Transverse colon (tissue), 4 donors: ENCODE measurements at regions not wholly inside any gene's neighbourhood (a gene's known extent, or its start where the extent isn't known, plus 50 kb on each side); places are given as distances from the start of the nearest gene placed in this dataset.

Experiments
- EP300 ChIP-seq: sonication (generic); formaldehyde crosslinking; IDR thresholded peaks from one replicate; pipeline ENCODE4 v1.6.1; 2017; ENCODE audit warnings: antibody characterized with exemption, low read depth
- POLR2A ChIP-seq: fragments of 450-650 bp; IDR thresholded peaks from one replicate; pipeline ENCODE4 v1.6.1; 2016; ENCODE audit warnings: antibody characterized with exemption, mild to moderate bottlenecking, moderate library complexity
- POLR2AphosphoS5 ChIP-seq, 3 donors: sonication (generic); formaldehyde crosslinking; IDR thresholded peaks; one replicate each; pipeline ENCODE4 v1.6.1; 2016; ENCODE audit warnings: antibody characterized with exemption in 3 of 3
- TF ChIP-seq, protein P1 (sequence below), 5 experiments: fragments of 200-600 bp in 3 of 5; fragments of 450-650 bp in 2 of 5; sonication (generic) in 3 of 5; IDR thresholded peaks; 1 replicate in 2 of 5; 2 replicates in 3 of 5; pipeline ENCODE4 v1.5.1; 2016 to 2017; ENCODE audit warnings: antibody characterized with exemption in 5 of 5, inconsistent platforms in 3 of 5, mild to moderate bottlenecking in 2 of 5, moderate library complexity in 1 of 5

DNA sequence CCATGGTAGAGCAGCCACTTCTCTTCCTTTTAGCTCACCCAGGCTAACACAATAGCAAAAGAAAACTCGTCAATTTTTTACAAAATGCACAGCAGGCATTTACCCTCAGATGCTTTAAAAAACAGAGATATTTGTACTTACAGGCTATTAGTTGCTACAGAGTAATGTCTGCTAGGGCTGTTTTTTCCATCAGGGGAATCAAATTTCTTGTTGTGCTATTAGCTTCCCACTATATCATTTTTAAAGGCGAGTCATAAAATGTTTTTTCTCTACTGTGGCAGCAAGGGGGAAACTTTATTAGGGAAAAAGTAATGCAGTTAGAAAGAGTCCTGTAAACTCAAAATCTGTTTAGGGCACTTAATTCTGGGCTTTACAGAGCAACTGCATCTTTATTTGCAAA is 277.9 kb upstream of the THSD7B start:
- TF ChIP-seq, protein P1, sequence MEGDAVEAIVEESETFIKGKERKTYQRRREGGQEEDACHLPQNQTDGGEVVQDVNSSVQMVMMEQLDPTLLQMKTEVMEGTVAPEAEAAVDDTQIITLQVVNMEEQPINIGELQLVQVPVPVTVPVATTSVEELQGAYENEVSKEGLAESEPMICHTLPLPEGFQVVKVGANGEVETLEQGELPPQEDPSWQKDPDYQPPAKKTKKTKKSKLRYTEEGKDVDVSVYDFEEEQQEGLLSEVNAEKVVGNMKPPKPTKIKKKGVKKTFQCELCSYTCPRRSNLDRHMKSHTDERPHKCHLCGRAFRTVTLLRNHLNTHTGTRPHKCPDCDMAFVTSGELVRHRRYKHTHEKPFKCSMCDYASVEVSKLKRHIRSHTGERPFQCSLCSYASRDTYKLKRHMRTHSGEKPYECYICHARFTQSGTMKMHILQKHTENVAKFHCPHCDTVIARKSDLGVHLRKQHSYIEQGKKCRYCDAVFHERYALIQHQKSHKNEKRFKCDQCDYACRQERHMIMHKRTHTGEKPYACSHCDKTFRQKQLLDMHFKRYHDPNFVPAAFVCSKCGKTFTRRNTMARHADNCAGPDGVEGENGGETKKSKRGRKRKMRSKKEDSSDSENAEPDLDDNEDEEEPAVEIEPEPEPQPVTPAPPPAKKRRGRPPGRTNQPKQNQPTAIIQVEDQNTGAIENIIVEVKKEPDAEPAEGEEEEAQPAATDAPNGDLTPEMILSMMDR (IDR thresholded peaks at IDR 0.05): no peak
- TF ChIP-seq POLR2A (no peak), POLR2AphosphoS5 (IDR thresholded peaks at IDR 0.05) (no peak), EP300 (no peak)
